NK-92 treated with Interleukin-12 subunit alpha and Interleukin-12 subunit beta, amount 100 ng/mL, for 24 hours (cell line): ENCODE measurements at regions not wholly inside any gene's neighbourhood (a gene's known extent, or its start where the extent isn't known, plus 50 kb on each side); places are given as distances from the start of the nearest gene placed in this dataset.
"Not testable (repeated sequence)": the region's sequence is repeated elsewhere in the genome, so short reads cannot be mapped to it uniquely, and the experiment has no call there.

Experiments used
- DNase-seq: peaks from one replicate; lab custom pipeline; 2025; lab: John Stamatoyannopoulos, UW

- no peak for DNase-seq
Observed at GRCh38 chr7:46135557-46135956, 214.5 kb upstream of the IGFBP3 start.

DNA sequence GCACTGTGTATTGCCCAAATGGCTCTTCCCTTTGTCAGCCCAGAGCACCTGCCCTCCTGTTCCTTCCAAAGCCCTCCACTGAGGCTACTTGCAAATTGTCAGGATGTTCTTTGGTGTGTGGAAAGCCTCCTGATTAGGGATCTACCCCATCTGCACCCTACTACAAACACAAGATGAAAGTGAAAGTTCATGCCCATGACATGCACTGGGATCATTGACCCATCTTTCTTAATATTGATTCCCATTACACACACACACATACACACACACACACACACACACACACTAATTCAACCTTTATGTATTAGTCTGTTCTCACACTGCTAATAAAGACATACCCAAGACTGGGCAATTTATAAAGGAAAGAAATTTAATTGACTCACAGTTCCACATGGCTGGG lies 213.7 kb upstream of the IGFBP3 start:
- no peak for DNase-seq

- DNase-seq = no peak
Observed at GRCh38 chr7:46134385-46134784, 213.3 kb upstream of the IGFBP3 start.

DNA sequence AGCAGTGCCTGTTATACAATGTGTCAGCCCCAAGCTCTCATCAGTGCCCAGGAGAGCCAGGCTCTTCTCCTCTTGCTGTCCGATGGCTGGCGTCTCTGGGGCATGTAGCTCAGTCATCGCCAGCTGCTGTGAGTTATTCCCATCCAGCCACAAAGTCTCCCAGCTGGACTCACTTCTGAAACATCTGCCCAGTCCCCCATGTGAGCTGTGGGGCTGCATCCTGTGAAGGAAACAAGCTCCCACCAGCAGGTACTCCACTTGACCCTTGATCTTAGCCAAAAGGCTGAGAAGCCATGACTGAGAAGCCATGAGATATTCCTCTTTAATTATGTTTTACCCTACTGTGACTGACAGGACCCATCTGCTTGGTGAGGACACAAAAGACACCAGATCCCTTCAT lies 212.7 kb upstream of the IGFBP3 start:
- DNase-seq = no peak

DNA sequence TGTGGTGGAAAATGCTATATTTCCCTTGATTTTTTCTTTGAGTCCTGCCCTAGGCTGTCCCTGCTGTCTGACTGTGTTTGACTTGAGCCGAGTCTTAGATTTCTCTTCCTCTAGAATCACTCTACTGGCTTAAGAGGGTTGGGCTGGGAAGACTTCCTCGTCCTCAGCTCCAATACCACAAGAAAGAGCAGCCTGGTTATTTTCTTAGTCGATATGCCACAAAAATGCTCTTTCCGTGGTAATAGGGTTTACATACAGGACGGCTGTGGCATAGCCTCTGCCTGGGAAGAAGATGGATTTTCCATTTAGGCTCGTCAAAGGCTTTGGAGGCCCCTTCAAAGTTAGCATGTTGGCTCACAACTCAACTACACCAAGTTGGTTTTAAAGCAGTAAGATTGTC lies 212.0 kb upstream of the IGFBP3 start:
- DNase-seq = no peak

GRCh38 chr7:46131916-46132795 lies 211.1 kb upstream of the IGFBP3 start:
- DNase-seq = no peak

DNA sequence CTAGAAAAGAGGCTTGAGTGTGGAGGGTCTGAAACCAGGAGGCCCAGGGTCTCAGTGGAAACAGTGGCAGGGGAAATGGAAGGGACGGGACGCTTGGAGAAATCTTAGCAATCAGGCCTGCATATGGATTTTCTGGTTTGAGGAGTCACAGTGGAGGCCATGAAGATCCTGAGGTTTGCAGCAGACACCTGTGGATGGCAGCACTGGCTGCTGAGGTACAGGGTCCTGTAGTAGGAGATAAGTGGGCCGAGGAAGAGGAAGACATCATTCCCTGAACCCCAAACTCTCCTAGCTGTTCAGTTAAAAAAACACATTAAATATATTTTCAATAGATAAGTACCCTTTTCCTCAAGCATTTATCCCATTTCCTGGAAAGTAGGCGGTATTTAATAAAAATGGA lies 208.8 kb upstream of the IGFBP3 start:
- DNase-seq = no peak

GRCh38 chr7:46127814-46128213 lies 206.7 kb upstream of the IGFBP3 start:
- DNase-seq = no peak

- DNase-seq = no peak
Observed at GRCh38 chr7:46126675-46127300, 205.7 kb upstream of the IGFBP3 start.

- DNase-seq = no peak
Observed at GRCh38 chr7:46123756-46124343, 202.8 kb upstream of the IGFBP3 start.

DNA sequence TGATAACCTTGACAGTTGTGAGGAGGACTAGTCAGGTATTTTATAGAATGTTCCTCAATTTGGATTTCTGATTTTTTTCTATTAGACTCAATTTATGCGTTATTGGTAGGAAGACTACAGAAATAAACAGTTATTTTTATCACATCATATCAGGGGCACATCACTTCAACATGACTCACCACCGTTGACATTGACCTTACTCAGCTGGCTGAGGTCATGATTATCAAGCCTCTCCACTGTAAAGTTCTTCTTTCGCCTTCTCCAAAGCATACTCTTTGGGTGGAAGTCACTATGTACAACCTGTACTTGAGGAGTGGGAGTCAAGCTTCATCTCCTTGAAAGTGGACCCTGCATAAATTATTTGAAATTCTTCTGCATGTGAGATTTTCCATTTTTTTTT lies 194.3 kb upstream of the IGFBP3 start:
- no peak for DNase-seq

DNA sequence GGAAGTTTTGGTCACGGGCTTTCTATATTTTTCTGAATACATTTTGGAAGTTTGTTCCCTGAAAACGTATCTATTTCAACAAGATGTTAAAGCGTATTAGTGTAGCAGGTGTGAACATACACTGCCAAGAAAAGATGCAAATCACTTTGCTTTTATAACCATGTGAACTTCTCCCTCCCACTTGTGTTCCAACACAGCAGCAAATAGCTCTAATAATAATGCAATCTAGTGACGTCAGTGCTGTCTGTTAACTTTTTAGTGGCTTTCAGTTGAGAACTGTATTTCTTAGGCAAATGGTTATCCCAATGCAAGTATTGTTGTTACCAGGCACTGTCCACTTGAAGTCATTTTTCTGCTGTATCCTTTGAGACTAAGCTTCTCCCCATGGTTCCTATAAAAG lies 188.4 kb upstream of the IGFBP3 start:
- DNase-seq = no peak

- no peak for DNase-seq
Observed at GRCh38 chr7:46108272-46108671, 187.2 kb upstream of the IGFBP3 start.

GRCh38 chr7:46107610-46108217 lies 186.6 kb upstream of the IGFBP3 start:
- DNase-seq = no peak

DNA sequence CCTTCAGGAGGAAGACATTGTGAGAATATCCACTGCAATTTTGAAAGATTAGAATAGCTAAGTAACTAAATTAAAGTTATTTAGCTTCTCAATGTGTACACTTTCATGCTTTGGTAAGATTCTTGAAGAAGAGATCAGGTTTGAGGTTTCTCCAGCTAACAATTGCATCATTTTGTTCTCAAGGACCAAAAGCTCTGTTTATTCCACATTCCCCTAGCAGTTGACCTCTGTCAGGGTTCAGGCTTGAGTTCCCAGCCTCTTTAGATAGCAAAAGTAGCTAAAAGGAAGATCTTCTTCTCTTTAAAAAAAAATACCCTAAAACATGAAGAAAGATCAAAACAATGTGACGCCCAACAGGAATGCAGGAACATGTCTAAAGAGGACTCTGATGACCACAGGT lies 179.4 kb upstream of the IGFBP3 start:
- no peak for DNase-seq

DNA sequence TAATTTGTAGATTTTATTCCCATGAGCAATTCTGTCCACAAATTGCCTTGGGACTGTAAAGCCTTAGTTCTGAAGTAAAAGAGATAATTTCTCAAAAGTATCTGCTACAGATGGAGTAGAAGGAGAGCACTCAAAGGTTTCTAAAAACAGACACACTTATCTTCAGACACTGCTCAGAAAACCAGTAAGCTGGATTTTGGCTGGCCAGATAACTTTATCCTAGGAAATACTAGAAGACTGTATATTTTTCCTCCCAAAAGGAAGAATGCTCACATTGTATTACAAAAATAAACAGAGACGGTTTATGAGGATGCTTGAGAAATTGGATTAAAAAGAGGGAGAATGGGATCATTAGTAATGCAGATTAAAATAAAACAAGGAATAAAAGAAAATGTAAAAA lies 178.0 kb upstream of the IGFBP3 start:
- no peak for DNase-seq

DNA sequence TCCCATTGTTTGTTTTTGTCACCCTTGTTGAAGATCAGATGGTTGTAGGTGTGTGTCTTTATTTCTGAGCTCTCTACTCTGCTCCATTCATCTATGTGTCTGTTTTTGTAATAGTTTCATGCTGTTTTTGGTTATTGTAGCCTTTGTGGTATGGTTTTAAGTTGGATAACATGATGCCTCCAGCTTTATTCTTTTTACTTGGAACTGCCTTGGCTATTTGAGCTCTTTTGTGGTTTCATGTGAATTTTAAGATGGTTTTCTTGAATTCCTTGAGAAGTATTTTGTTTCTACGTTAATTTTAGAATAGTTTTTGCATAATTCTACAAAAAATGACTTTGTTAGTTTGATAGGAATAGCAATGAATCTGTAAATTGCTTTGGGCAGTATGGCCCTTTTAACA lies 170.0 kb upstream of the IGFBP3 start:
- DNase-seq = no peak

DNA sequence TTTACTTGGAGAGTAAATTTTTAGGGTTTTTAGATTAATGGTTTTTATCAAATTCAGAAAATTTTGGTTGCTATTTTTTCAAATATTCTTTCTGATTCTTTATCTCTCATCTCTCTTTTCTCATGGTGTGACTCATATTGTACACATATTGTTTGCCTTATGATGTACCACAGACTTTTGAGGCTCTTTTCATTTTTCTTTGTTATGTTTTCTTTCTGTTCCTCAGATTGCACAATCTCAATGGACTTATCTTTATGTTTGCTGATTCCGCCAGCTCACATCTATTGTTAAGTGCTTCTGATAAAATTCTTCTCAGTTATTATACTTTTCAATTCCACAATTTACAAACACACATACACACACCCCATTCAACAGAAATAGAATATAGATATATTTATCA lies 168.2 kb upstream of the IGFBP3 start:
- DNase-seq = no peak

GRCh38 chr7:46088486-46088885 lies 167.4 kb upstream of the IGFBP3 start:
- DNase-seq = not testable (repeated sequence)

DNA sequence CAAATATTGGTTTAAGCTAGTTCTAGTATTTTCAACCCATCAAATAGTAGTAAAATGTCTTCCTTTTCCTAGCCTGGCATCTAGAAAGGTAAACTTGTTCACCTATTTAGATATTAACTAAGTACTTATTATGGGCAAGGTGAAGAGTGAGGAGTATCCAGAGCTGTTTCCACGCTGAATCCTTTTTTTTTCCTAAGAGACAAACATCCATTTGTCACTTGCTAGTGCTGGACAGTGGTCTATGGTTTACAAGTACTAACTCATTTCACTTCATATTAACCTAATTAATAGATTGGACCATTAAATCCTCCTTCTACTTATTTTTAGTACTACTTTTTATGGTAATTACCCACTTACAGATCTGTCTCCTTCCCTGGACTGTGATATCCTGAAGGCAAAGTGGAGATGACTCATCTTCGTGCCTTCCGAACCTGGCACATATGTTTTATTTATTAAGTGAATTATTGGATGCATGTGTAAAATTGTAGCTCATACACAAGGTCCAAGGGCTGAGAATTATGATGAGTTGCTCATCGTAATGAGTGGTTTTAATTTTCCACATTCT lies 159.6 kb upstream of the IGFBP3 start:
- DNase-seq = no peak

GRCh38 chr7:46079421-46079820 lies 158.3 kb upstream of the IGFBP3 start:
- DNase-seq = no peak

DNA sequence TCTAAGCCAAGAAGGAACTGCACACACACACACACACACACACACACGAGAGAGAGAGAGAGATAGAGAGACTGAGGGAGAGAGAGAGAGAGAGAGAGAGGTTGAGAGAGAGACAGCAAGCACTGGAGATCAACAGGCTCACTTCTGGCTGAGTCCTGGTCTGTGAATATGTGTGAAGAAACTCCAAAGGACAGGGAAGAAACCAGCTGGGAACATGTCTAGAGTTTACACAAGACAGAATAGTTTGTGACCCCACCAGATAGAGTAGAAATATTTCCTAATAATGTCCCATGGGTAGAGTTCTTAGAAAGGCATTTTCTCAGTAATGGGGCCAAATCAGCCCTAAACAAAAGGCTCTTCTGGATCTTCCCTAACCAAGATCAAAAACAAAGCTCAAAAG lies 155.5 kb upstream of the IGFBP3 start:
- DNase-seq = no peak

DNA sequence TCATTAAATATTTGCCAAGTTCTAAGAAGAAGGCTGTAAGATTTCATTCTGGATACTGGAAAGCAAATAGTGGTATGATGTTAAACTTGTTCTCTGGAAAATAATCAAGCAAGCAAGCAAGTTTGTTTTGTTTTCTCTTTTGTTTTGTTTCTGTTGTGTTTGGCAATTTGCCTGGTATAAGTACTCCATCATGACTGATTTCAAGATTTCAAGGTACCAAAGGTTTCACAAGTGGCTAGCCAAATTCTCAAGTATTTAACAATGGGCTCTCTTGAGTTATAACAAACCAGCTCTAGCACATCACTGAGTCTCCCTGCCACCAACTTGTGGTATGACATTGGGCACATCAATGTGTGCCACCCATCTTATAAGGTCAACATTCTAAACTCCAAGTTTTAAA lies 151.7 kb upstream of the IGFBP3 start:
- DNase-seq = no peak
